GM18511 (cell line): ENCODE measurements at regions not wholly inside any gene's neighbourhood (a gene's known extent, or its start where the extent isn't known, plus 50 kb on each side); places are given as distances from the start of the nearest gene placed in this dataset.

Experiments used
- ATAC-seq: cut with Tn5 transposase; IDR thresholded peaks from one replicate; pipeline ENCODE4 v1.9.1; 2021; ENCODE audit warnings: mild to moderate bottlenecking, moderate library complexity; ENCODE audit not compliant: unreplicated experiment

- no peak for ATAC-seq
Measured at GRCh38 chr15:31852933-31853799, 177.1 kb upstream of the CHRNA7 start.

- ATAC-seq, result no peak
Measured at GRCh38 chr15:31856581-31856980, 173.7 kb upstream of the CHRNA7 start.

- no peak for ATAC-seq
Measured at GRCh38 chr15:31857194-31857593, 173.1 kb upstream of the CHRNA7 start.

- ATAC-seq, result no peak
Measured at GRCh38 chr15:31858026-31858425, 172.3 kb upstream of the CHRNA7 start.

GRCh38 chr15:31866248-31866647 lies 164.1 kb upstream of the CHRNA7 start:
- no peak for ATAC-seq

- no peak for ATAC-seq
Measured at GRCh38 chr15:31867536-31868442, 162.5 kb upstream of the CHRNA7 start.

- no peak for ATAC-seq
Measured at GRCh38 chr15:31869686-31870307, 160.5 kb upstream of the CHRNA7 start.

- peak; percentile 92 for ATAC-seq
Measured at GRCh38 chr15:31870328-31871165, 159.8 kb upstream of the CHRNA7 start, which contains the start of gene OTUD7A. OTUD7A (minus strand) TSS chr15:31870673.

GRCh38 chr15:31871166-31871886 lies 159.0 kb upstream of the CHRNA7 start:
- peak; percentile 4 for ATAC-seq

- ATAC-seq, result no peak
Measured at GRCh38 chr15:31871887-31872281, 158.4 kb upstream of the CHRNA7 start.

- no peak for ATAC-seq
Measured at GRCh38 chr15:31887246-31887645, 143.1 kb upstream of the CHRNA7 start.

- ATAC-seq, result no peak
Measured at GRCh38 chr15:31892513-31892912, 137.8 kb upstream of the CHRNA7 start.

GRCh38 chr15:31893780-31894179 lies 136.5 kb upstream of the CHRNA7 start:
- ATAC-seq, result no peak

GRCh38 chr15:31897746-31898145 lies 132.6 kb upstream of the CHRNA7 start:
- ATAC-seq, result no peak

GRCh38 chr15:31901501-31901900 lies 128.8 kb upstream of the CHRNA7 start:
- ATAC-seq, result no peak

GRCh38 chr15:31905054-31905453 lies 125.3 kb upstream of the CHRNA7 start:
- no peak for ATAC-seq

GRCh38 chr15:31925541-31925940 lies 104.8 kb upstream of the CHRNA7 start:
- ATAC-seq, result no peak

GRCh38 chr15:31930967-31931366 lies 99.3 kb upstream of the CHRNA7 start:
- ATAC-seq, result no peak

GRCh38 chr15:31932576-31932975 lies 97.7 kb upstream of the CHRNA7 start:
- ATAC-seq, result no peak

GRCh38 chr15:31934821-31935220 lies 95.5 kb upstream of the CHRNA7 start:
- ATAC-seq, result no peak
